HUES48 (cell line): ENCODE measurements at regions not wholly inside any gene's neighbourhood (a gene's known extent, or its start where the extent isn't known, plus 50 kb on each side); places are given as distances from the start of the nearest gene placed in this dataset.

Experiments
- H3K27ac ChIP-seq: one replicate; pipeline ENCODE4 v1.7.0; 2013; ENCODE audit warnings: low read depth, low read length, inconsistent platforms
- H3K27me3 ChIP-seq: 2 replicates; pipeline ENCODE4 v1.6.1; 2013; ENCODE audit warnings: mild to moderate bottlenecking, low read length; ENCODE audit not compliant: control insufficient read depth, insufficient read depth
- H3K36me3 ChIP-seq: 2 replicates; pipeline ENCODE4 v1.6.1; 2013; ENCODE audit warnings: low read length; ENCODE audit not compliant: control insufficient read depth, insufficient read depth
- H3K4me1 ChIP-seq: 2 replicates; pipeline ENCODE4 v1.6.1; 2013; ENCODE audit warnings: mild to moderate bottlenecking, low read length; ENCODE audit not compliant: control insufficient read depth, insufficient read depth
- H3K4me3 ChIP-seq: 2 replicates; pipeline ENCODE4 v1.5.1; 2013; ENCODE audit warnings: mild to moderate bottlenecking, low read depth, low read length
- H3K9ac ChIP-seq: 2 replicates; pipeline ENCODE4 v1.6.1; 2013; ENCODE audit warnings: mild to moderate bottlenecking, low read depth, low read length, moderate library complexity
- H3K9me3 ChIP-seq: 2 replicates; pipeline ENCODE4 v1.6.1; 2013; ENCODE audit warnings: low read length; ENCODE audit not compliant: control insufficient read depth, insufficient read depth

- no peaks in the 10 kb centered on the region for H3K36me3 ChIP-seq
- no peak overlapping the region for H3K9ac ChIP-seq
- no peak overlapping the region for H3K27ac ChIP-seq
- no peaks in the 10 kb centered on the region for H3K9me3 ChIP-seq
- no peaks in the 10 kb centered on the region for H3K27me3 ChIP-seq
- H3K4me1 ChIP-seq: peaks cover 12% of the 10 kb centered on the region
- H3K4me3 ChIP-seq: no peak overlapping the region
Observed at GRCh38 chr11:77530879-77531278, 57.0 kb upstream of the PAK1 start.

- Histone ChIP-seq H3K36me3 (no peaks in the 10 kb centered on the region), H3K27ac (no peak overlapping the region), H3K4me1 (peaks cover 20% of the 10 kb centered on the region), H3K27me3 (no peaks in the 10 kb centered on the region), H3K9me3 (no peaks in the 10 kb centered on the region), H3K9ac (no peak overlapping the region), H3K4me3 (no peak overlapping the region)
Observed at GRCh38 chr11:77529685-77530084, 55.8 kb upstream of the PAK1 start.

GRCh38 chr11:77525455-77526091, 51.7 kb upstream of the PAK1 start:
- Histone ChIP-seq H3K9me3 (no peaks in the 10 kb centered on the region), H3K27me3 (no peaks in the 10 kb centered on the region), H3K27ac (peak overlapping the region; percentile 56), H3K4me3 (no peak overlapping the region), H3K36me3 (no peaks in the 10 kb centered on the region), H3K9ac (no peak overlapping the region), H3K4me1 (peaks cover 29% of the 10 kb centered on the region)

GRCh38 chr11:77524539-77524938, 50.6 kb upstream of the PAK1 start:
- H3K4me3 ChIP-seq: no peak overlapping the region
- peaks cover 26% of the 10 kb centered on the region for H3K4me1 ChIP-seq
- H3K27ac ChIP-seq: no peak overlapping the region
- no peak overlapping the region for H3K9ac ChIP-seq
- H3K9me3 ChIP-seq: no peaks in the 10 kb centered on the region
- no peaks in the 10 kb centered on the region for H3K36me3 ChIP-seq
- no peaks in the 10 kb centered on the region for H3K27me3 ChIP-seq

GRCh38 chr11:77523712-77524111, 49.8 kb upstream of the PAK1 start:
- Histone ChIP-seq H3K9me3 (no peaks in the 10 kb centered on the region), H3K4me1 (peaks cover 22% of the 10 kb centered on the region), H3K4me3 (no peak overlapping the region), H3K9ac (no peak overlapping the region), H3K36me3 (no peaks in the 10 kb centered on the region), H3K27ac (no peak overlapping the region), H3K27me3 (no peaks in the 10 kb centered on the region)
